ENCODE measurements at regions not wholly inside any gene's neighbourhood (a gene's known extent, or its start where the extent isn't known, plus 50 kb on each side); places are given as distances from the start of the nearest gene placed in this dataset.

DNA sequence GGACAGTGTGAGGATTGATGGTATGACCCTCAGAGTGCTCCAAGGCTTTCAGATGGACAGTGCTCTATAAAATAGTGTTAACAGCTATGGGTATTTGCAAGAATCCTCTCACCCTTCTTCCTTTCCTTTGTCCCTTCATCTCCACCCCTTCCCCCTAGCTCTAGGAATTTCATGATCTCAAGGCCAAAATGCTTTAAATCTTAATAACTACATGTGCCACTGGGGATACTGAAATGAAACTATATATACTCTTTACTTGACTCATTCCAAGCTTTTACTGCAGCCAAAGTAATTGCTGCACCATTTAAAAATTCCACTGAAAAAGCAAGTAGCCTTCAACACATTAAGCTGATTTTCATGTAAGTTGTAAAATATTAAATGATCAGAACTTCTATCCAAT is 361.6 kb upstream of the SLC30A5 start:
- intact Hi-C loops (cut with micrococcal nuclease): no loop called here
- no peaks in the 10 kb centered on the region for H3K36me3 ChIP-seq (replicated peaks in 1 of 2; ENCODE audit: control extremely low read depth in 1 of 2, control insufficient read depth in 1 of 2, extremely low read depth in 1 of 2, insufficient read depth in 2 of 2, low read length in 1 of 2)
- no peak overlapping the region for H3K4me2 ChIP-seq (replicated peaks; ENCODE audit: low read depth, low read length, poor library complexity, severe bottlenecking)
- Mint-ChIP-seq H3K4me1 (peaks cover 3% of the 10 kb centered on the region), H3K27ac (no peak overlapping the region), H3K9me3 (ENCODE audit: insufficient read depth) (no peaks in the 10 kb centered on the region), H3K4me3 (no peak overlapping the region), H3K27me3 (peaks cover 13% of the 10 kb centered on the region)
- H3K4me1 ChIP-seq (ENCODE audit: control insufficient read depth in 2 of 2, insufficient read depth in 2 of 2, low read length in 2 of 2): no peaks in the 10 kb centered on the region
- no peak overlapping the region for H3K27ac ChIP-seq (ENCODE audit: low read length in 2 of 2)
- ATAC-seq (ENCODE audit: low read depth) (no peak), DNase-seq (no peak)
- H3K27me3 ChIP-seq (replicated peaks in 1 of 4; ENCODE audit: control extremely low read depth in 1 of 4, control insufficient read depth in 3 of 4, insufficient read depth in 4 of 4, low read length in 3 of 4): no peaks in the 10 kb centered on the region
- no peak overlapping the region for H3K9ac ChIP-seq (ENCODE audit: low read length)
- ChIA-PET POLR2A (no interaction called here), CTCF (no interaction called here)
- H3K4me3 ChIP-seq (ENCODE audit: control extremely low read depth in 1 of 5, extremely low read depth in 1 of 5, insufficient read depth in 1 of 5, low read depth in 2 of 5, low read length in 4 of 5): no peak overlapping the region
- H4K20me1 ChIP-seq (ENCODE audit: control insufficient read depth, insufficient read depth, low read length, poor library complexity, severe bottlenecking): no peaks in the 10 kb centered on the region
- TF ChIP-seq, protein P1, sequence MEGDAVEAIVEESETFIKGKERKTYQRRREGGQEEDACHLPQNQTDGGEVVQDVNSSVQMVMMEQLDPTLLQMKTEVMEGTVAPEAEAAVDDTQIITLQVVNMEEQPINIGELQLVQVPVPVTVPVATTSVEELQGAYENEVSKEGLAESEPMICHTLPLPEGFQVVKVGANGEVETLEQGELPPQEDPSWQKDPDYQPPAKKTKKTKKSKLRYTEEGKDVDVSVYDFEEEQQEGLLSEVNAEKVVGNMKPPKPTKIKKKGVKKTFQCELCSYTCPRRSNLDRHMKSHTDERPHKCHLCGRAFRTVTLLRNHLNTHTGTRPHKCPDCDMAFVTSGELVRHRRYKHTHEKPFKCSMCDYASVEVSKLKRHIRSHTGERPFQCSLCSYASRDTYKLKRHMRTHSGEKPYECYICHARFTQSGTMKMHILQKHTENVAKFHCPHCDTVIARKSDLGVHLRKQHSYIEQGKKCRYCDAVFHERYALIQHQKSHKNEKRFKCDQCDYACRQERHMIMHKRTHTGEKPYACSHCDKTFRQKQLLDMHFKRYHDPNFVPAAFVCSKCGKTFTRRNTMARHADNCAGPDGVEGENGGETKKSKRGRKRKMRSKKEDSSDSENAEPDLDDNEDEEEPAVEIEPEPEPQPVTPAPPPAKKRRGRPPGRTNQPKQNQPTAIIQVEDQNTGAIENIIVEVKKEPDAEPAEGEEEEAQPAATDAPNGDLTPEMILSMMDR (IDR thresholded peaks at IDR 0.05): no peak
- no peak for TF ChIP-seq EZH2 (IDR thresholded peaks at IDR 0.05; ENCODE audit: borderline replicate concordance, insufficient read depth, low read depth, low read length, poor library complexity, severe bottlenecking)
- no peak overlapping the region for H2AFZ ChIP-seq (ENCODE audit: insufficient read depth, low read depth, low read length, poor library complexity, severe bottlenecking)
- peaks cover 0 to 5% (median 0%) of the 10 kb centered on the region in 3 donors for H3K9me3 ChIP-seq (ENCODE audit: control extremely low read depth in 1 of 3, control insufficient read depth in 2 of 3, insufficient read depth in 1 of 3, low read length in 2 of 3)
- H3K79me2 ChIP-seq (ENCODE audit: control insufficient read depth, insufficient read depth, low read length): no peaks in the 10 kb centered on the region

DNA sequence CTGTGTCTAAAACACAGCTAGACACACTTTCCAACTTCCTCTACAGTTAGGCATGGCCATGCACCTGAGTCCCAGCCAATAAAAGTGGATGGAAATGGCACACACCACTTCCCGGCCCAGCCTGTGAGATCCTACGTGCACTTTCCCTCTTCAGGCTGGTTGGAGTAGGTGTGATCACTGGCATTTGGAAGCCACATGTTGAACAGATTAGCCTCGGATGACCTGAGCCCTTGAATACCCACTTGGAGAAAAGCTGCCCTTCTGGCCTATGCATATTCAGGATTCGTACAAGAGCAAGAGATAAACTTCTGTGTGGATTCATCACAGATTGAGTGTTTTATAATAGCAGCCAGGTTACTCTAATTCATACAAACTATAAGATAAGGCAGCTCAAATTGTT is 359.0 kb upstream of the SLC30A5 start:
- DNase-seq: no peak

More for the DNA sequence above, 359.0 kb upstream of the SLC30A5 start:
- Histone ChIP-seq H4K20me1 (ENCODE audit: control insufficient read depth, insufficient read depth, low read length, poor library complexity, severe bottlenecking) (no peaks in the 10 kb centered on the region), H3K9ac (ENCODE audit: low read length) (no peak overlapping the region), H3K4me2 (replicated peaks; ENCODE audit: low read depth, low read length, poor library complexity, severe bottlenecking) (no peak overlapping the region), H3K4me1 (ENCODE audit: control insufficient read depth in 2 of 2, insufficient read depth in 2 of 2, low read length in 2 of 2) (peaks cover 12 to 13% of the 10 kb centered on the region in 2 donors), H3K79me2 (ENCODE audit: control insufficient read depth, insufficient read depth, low read length) (no peaks in the 10 kb centered on the region), H3K27ac (ENCODE audit: low read length in 2 of 2) (no peak overlapping the region), H3K27me3 (replicated peaks in 1 of 4; ENCODE audit: control extremely low read depth in 1 of 4, control insufficient read depth in 3 of 4, insufficient read depth in 4 of 4, low read length in 3 of 4) (no peaks in the 10 kb centered on the region), H3K36me3 (replicated peaks in 1 of 2; ENCODE audit: control extremely low read depth in 1 of 2, control insufficient read depth in 1 of 2, extremely low read depth in 1 of 2, insufficient read depth in 2 of 2, low read length in 1 of 2) (no peaks in the 10 kb centered on the region), H3K4me3 (ENCODE audit: control extremely low read depth in 1 of 5, extremely low read depth in 1 of 5, insufficient read depth in 1 of 5, low read depth in 2 of 5, low read length in 4 of 5) (no peak overlapping the region), H2AFZ (ENCODE audit: insufficient read depth, low read depth, low read length, poor library complexity, severe bottlenecking) (no peak overlapping the region), H3K9me3 (ENCODE audit: control extremely low read depth in 1 of 3, control insufficient read depth in 2 of 3, insufficient read depth in 1 of 3, low read length in 2 of 3) (peaks cover 0 to 5% (median 0%) of the 10 kb centered on the region in 3 donors)
- no peak overlapping the region for H3K4me3 Mint-ChIP-seq
- 100% methylated on average over 3 of the region's 4 CpGs for WGBS (ENCODE audit: insufficient coverage)
- H3K9me3 Mint-ChIP-seq (ENCODE audit: insufficient read depth): no peaks in the 10 kb centered on the region
- H3K27ac Mint-ChIP-seq: no peak overlapping the region
- TF ChIP-seq EZH2 (IDR thresholded peaks at IDR 0.05; ENCODE audit: borderline replicate concordance, insufficient read depth, low read depth, low read length, poor library complexity, severe bottlenecking): no peak
- TF ChIP-seq, protein P1 (IDR thresholded peaks at IDR 0.05): no peak
- CTCF ChIA-PET: no interaction called here
- intact Hi-C loops (cut with micrococcal nuclease): no loop called here
- POLR2A ChIA-PET: no interaction called here
- no peak for ATAC-seq (ENCODE audit: low read depth)
- peaks cover 14% of the 10 kb centered on the region for H3K27me3 Mint-ChIP-seq
- H3K4me1 Mint-ChIP-seq: peaks cover 13% of the 10 kb centered on the region
